ENCODE measurements at regions not wholly inside any gene's neighbourhood (a gene's known extent, or its start where the extent isn't known, plus 50 kb on each side); places are given as distances from the start of the nearest gene placed in this dataset.

- no peak overlapping the region for H2AFZ ChIP-seq (replicated peaks; ENCODE audit: low read length, poor library complexity)
- H3K56ac ChIP-seq (ENCODE audit: extremely low read depth, insufficient read depth, low read length): no peak overlapping the region
- H3K27ac ChIP-seq (ENCODE audit: insufficient read depth, low read length): no peak overlapping the region
- no peak for DNase-seq
- intact Hi-C loops (cut with micrococcal nuclease) (no loop called here), in situ Hi-C loops (cut with MboI; ENCODE audit: low sequenced_read_pairs) (no loop called here), dilution Hi-C loops (cut with HindIII; ENCODE audit: low sequenced_read_pairs, unreplicated experiment) (no loop called here)
- H3K23ac ChIP-seq (ENCODE audit: low read depth, low read length): no peak overlapping the region
- no peak overlapping the region for H3K4me2 ChIP-seq (ENCODE audit: low read depth, low read length)
- BruUV-seq (replicated peaks): no TSS peak
- H3K14ac ChIP-seq (replicated peaks; ENCODE audit: low read depth, low read length): no peak overlapping the region
- no peaks in the 10 kb centered on the region for H3K9me1 ChIP-seq (ENCODE audit: insufficient read depth, low read length)
- no peak overlapping the region for H4K5ac ChIP-seq (ENCODE audit: low read depth, low read length)
- CTCF ChIA-PET: interaction anchor here (0.7 kb wide), 1 partner anchor 8 kb away, joined by 3 read pairs; no protein-coding TSS in a partner anchor
- H2BK15ac ChIP-seq (ENCODE audit: low read depth, low read length): no peak overlapping the region
- H4K8ac ChIP-seq (ENCODE audit: low read depth in 2 of 2, low read length in 2 of 2): no peak overlapping the region
- no peak overlapping the region for H3K9ac ChIP-seq (ENCODE audit: low read depth, low read length)
- no peaks in the 10 kb centered on the region for H3K27me3 ChIP-seq (ENCODE audit: control insufficient read depth, insufficient read depth, low read length)
- no peaks in the 10 kb centered on the region for H3K4me1 ChIP-seq (ENCODE audit: control insufficient read depth, insufficient read depth, low read length)
- H3K79me1 ChIP-seq (ENCODE audit: low read depth in 1 of 2, low read length in 2 of 2): no peaks in the 10 kb centered on the region
- no peak overlapping the region for H3K18ac ChIP-seq (ENCODE audit: low read depth, low read length)
- H2AK5ac ChIP-seq (ENCODE audit: low read depth, low read length): no peak overlapping the region
- no peaks in the 10 kb centered on the region for H4K20me1 ChIP-seq (ENCODE audit: insufficient read depth, low read length)
- no peak overlapping the region for H3K4me3 ChIP-seq (ENCODE audit: insufficient read depth, low read depth, low read length)
- no peak overlapping the region for H2BK5ac ChIP-seq (ENCODE audit: low read depth, low read length, poor library complexity, severe bottlenecking)
- no peak overlapping the region for H2AK9ac ChIP-seq (replicated peaks; ENCODE audit: low read depth, low read length, poor library complexity)
- no peak overlapping the region for H4K91ac ChIP-seq (ENCODE audit: insufficient read depth, low read depth, low read length)
- WGBS, 2 experiments (ENCODE audit: extremely low coverage in 2 of 2, insufficient read length in 1 of 2): 60% methylated on average over 1 of the region's 7 CpGs; no CpG with 5 or more reads in 1 of the 2 experiments
- POLR2A ChIA-PET (ENCODE audit: unreplicated experiment): no interaction called here
- no peak overlapping the region for H2BK120ac ChIP-seq (ENCODE audit: low read depth, low read length)
- H3K9me3 ChIP-seq (ENCODE audit: control insufficient read depth, insufficient read depth, low read length): no peaks in the 10 kb centered on the region
- TF ChIP-seq CTCF (conservative IDR thresholded peaks at IDR 0.05; ENCODE audit: low read depth, low read length): no peak
- no peak for TF ChIP-seq RFX5 (IDR thresholded peaks at IDR 0.05; ENCODE audit: low read depth, low read length)
- no peak for TF ChIP-seq RCOR1 (IDR thresholded peaks at IDR 0.05; ENCODE audit: insufficient replicate concordance, low read length)
- TF ChIP-seq, protein P1, sequence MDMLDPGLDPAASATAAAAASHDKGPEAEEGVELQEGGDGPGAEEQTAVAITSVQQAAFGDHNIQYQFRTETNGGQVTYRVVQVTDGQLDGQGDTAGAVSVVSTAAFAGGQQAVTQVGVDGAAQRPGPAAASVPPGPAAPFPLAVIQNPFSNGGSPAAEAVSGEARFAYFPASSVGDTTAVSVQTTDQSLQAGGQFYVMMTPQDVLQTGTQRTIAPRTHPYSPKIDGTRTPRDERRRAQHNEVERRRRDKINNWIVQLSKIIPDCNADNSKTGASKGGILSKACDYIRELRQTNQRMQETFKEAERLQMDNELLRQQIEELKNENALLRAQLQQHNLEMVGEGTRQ (IDR thresholded peaks at IDR 0.05; ENCODE audit: low read depth, low read length): no peak
- no peak for TF ChIP-seq FOS (IDR thresholded peaks at IDR 0.05; ENCODE audit: low read depth, low read length)
- TF ChIP-seq NFE2L2 (IDR thresholded peaks at IDR 0.05; ENCODE audit: low read depth, low read length): no peak
- TF ChIP-seq ELK1 (IDR thresholded peaks at IDR 0.05; ENCODE audit: borderline replicate concordance, low read depth, low read length): no peak
- no peak for TF ChIP-seq BHLHE40 (IDR thresholded peaks at IDR 0.05; ENCODE audit: low read depth, low read length)
- TF ChIP-seq RAD21 (IDR thresholded peaks at IDR 0.05; ENCODE audit: low read length): no peak
- TF ChIP-seq MAZ (IDR thresholded peaks at IDR 0.05; ENCODE audit: borderline replicate concordance, low read depth, low read length): no peak
- no peak for TF ChIP-seq CEBPB (IDR thresholded peaks at IDR 0.05; ENCODE audit: low read depth, low read length)
- TF ChIP-seq CHD1 (IDR thresholded peaks at IDR 0.05; ENCODE audit: low read depth, low read length): no peak
- TF ChIP-seq MXI1 (IDR thresholded peaks at IDR 0.05; ENCODE audit: borderline replicate concordance, low read depth, low read length): no peak
- no peak for TF ChIP-seq SMC3 (IDR thresholded peaks at IDR 0.05; ENCODE audit: low read depth, low read length)
- no peak for TF ChIP-seq POLR2A (IDR thresholded peaks at IDR 0.05; ENCODE audit: low read depth, low read length)
- H3K4ac ChIP-seq (ENCODE audit: low read depth, low read length): no peak overlapping the region
- no peaks in the 10 kb centered on the region for H3K36me3 ChIP-seq (ENCODE audit: control insufficient read depth, insufficient read depth, low read length)
- ATAC-seq (ENCODE audit: low read depth): no peak
- no peak overlapping the region for H2BK20ac ChIP-seq (ENCODE audit: low read depth, low read length)
These were observed 782.8 kb upstream of the NUDT12 start for GRCh38 chr5:104345222-104346016.

Measured in IMR-90 (cell line).